ENCODE measurements at regions not wholly inside any gene's neighbourhood (a gene's known extent, or its start where the extent isn't known, plus 50 kb on each side); places are given as distances from the start of the nearest gene placed in this dataset.

DNA sequence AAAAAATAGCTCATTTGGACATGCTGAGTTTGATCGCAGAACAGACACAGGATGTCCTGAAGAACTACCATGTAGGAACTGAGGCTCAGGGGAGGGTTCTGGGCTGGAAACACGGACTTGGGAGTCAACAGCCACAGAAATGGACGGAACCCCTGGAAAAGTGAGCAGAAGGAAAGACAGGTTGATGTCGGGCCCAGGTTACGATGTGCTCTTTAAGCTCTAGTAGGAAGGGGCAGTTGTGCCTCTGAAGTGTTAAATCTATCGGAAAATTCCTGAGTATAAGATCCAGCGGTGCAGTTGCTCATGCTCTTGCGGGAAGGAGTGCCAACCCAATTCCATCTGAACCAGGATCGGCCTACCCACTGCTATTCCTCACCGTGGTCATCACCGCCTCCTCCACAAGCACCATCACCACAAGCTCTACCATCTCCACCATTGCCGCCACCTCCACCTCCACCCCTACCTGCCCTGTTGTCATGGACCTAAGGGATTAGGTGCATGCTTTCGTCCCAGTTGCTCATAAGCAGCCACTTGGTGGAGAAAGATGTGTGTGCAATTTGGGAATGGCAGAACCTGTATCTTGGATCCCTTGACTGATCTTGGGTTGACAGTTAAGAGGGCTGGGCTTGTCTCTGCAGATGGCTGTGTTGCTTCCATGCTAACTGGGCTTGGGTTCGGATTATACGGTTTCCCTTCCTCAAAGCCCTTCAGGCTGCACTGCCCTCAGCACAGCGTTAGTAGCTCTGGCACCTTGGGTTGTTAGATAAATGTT, 108.5 kb downstream of the ASB7 start (continued):
- TF ChIP-seq CBX8 (IDR thresholded peaks at IDR 0.05; ENCODE audit: borderline replicate concordance, low read depth, low read length) (no peak), KDM1A (IDR thresholded peaks at IDR 0.05; ENCODE audit: borderline replicate concordance, low read length) (no peak), YY1 (IDR thresholded peaks at IDR 0.05; ENCODE audit: low read depth, low read length) (no peak), BACH1 (IDR thresholded peaks at IDR 0.05; ENCODE audit: low read length) (no peak)
- TF ChIP-seq, protein P1, sequence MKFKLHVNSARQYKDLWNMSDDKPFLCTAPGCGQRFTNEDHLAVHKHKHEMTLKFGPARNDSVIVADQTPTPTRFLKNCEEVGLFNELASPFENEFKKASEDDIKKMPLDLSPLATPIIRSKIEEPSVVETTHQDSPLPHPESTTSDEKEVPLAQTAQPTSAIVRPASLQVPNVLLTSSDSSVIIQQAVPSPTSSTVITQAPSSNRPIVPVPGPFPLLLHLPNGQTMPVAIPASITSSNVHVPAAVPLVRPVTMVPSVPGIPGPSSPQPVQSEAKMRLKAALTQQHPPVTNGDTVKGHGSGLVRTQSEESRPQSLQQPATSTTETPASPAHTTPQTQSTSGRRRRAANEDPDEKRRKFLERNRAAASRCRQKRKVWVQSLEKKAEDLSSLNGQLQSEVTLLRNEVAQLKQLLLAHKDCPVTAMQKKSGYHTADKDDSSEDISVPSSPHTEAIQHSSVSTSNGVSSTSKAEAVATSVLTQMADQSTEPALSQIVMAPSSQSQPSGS (IDR thresholded peaks at IDR 0.05; ENCODE audit: low read length), result no peak

Measured in H1 (cell line).